ENCODE measurements at regions not wholly inside any gene's neighbourhood (a gene's known extent, or its start where the extent isn't known, plus 50 kb on each side); places are given as distances from the start of the nearest gene placed in this dataset.

GRCh38 chr10:69738071-69738470, 63.6 kb upstream of the COL13A1 start:
- TF ChIP-seq, protein P1, sequence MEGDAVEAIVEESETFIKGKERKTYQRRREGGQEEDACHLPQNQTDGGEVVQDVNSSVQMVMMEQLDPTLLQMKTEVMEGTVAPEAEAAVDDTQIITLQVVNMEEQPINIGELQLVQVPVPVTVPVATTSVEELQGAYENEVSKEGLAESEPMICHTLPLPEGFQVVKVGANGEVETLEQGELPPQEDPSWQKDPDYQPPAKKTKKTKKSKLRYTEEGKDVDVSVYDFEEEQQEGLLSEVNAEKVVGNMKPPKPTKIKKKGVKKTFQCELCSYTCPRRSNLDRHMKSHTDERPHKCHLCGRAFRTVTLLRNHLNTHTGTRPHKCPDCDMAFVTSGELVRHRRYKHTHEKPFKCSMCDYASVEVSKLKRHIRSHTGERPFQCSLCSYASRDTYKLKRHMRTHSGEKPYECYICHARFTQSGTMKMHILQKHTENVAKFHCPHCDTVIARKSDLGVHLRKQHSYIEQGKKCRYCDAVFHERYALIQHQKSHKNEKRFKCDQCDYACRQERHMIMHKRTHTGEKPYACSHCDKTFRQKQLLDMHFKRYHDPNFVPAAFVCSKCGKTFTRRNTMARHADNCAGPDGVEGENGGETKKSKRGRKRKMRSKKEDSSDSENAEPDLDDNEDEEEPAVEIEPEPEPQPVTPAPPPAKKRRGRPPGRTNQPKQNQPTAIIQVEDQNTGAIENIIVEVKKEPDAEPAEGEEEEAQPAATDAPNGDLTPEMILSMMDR (IDR thresholded peaks at IDR 0.05) = no peak
- TF ChIP-seq POLR2A (IDR thresholded peaks at IDR 0.05) (no peak), EP300 (IDR thresholded peaks at IDR 0.05) (no peak)
